ENCODE measurements at regions not wholly inside any gene's neighbourhood (a gene's known extent, or its start where the extent isn't known, plus 50 kb on each side); places are given as distances from the start of the nearest gene placed in this dataset.

GRCh38 chr11:86745571-86745970 is 54.8 kb upstream of the PRSS23 start:
- TF ChIP-seq RAD21 (conservative IDR thresholded peaks at IDR 0.05) (no peak), CTCF (IDR thresholded peaks at IDR 0.05; ENCODE audit: poor library complexity, severe bottlenecking) (no peak), TAF1 (IDR thresholded peaks at IDR 0.05; ENCODE audit: low read depth) (no peak), EZH2 (IDR thresholded peaks at IDR 0.05; ENCODE audit: borderline replicate concordance, insufficient read depth, low read length, poor library complexity, severe bottlenecking) (no peak), SMC3 (conservative IDR thresholded peaks at IDR 0.05; ENCODE audit: poor library complexity) (no peak), POLR2AphosphoS5 (IDR thresholded peaks at IDR 0.05) (no peak)
- TF ChIP-seq, protein P1, sequence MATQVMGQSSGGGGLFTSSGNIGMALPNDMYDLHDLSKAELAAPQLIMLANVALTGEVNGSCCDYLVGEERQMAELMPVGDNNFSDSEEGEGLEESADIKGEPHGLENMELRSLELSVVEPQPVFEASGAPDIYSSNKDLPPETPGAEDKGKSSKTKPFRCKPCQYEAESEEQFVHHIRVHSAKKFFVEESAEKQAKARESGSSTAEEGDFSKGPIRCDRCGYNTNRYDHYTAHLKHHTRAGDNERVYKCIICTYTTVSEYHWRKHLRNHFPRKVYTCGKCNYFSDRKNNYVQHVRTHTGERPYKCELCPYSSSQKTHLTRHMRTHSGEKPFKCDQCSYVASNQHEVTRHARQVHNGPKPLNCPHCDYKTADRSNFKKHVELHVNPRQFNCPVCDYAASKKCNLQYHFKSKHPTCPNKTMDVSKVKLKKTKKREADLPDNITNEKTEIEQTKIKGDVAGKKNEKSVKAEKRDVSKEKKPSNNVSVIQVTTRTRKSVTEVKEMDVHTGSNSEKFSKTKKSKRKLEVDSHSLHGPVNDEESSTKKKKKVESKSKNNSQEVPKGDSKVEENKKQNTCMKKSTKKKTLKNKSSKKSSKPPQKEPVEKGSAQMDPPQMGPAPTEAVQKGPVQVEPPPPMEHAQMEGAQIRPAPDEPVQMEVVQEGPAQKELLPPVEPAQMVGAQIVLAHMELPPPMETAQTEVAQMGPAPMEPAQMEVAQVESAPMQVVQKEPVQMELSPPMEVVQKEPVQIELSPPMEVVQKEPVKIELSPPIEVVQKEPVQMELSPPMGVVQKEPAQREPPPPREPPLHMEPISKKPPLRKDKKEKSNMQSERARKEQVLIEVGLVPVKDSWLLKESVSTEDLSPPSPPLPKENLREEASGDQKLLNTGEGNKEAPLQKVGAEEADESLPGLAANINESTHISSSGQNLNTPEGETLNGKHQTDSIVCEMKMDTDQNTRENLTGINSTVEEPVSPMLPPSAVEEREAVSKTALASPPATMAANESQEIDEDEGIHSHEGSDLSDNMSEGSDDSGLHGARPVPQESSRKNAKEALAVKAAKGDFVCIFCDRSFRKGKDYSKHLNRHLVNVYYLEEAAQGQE (IDR thresholded peaks at IDR 0.05; ENCODE audit: borderline replicate concordance), result no peak
